ENCODE measurements at regions not wholly inside any gene's neighbourhood (a gene's known extent, or its start where the extent isn't known, plus 50 kb on each side); places are given as distances from the start of the nearest gene placed in this dataset.

DNA sequence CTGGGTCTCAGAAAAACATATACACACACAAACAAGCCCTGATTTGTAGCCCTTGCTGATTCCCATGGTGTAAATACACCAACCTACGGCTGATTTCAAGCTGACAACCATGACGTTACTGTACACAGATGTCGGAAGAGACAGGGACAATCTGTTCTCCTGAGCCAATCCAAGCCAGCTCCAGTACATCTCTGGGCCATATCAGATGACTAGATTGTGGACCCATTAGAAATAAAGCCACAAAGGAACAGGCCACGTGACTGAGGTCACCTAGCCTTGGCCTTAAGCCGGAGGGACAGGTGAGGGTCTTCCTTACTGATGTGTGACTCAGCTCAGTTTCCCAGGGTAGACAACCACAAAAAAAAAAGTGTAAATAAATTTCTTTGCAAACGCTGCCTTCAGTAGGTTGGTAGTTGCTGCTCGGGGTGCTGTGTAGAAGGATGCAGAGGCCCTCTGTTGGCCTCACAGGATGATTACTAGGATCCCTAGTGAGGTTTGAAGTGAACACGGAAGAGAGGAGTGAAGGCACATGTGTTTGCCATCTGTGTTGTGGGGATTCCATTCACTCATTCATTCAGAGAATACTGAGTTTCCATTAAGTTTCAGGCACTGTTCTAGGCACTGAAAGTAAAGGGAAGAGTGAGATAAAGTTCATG is 99.0 kb upstream of the LARGE1 start:
- TF ChIP-seq POLR2A (IDR thresholded peaks at IDR 0.05; ENCODE audit: low read depth, low read length) (no peak), POLR2AphosphoS5 (IDR thresholded peaks at IDR 0.05; ENCODE audit: low read depth, low read length) (no peak), TAF1 (IDR thresholded peaks at IDR 0.05; ENCODE audit: borderline replicate concordance, low read depth, low read length) (no peak)

Data from GM12892 (cell line).